ENCODE measurements at regions not wholly inside any gene's neighbourhood (a gene's known extent, or its start where the extent isn't known, plus 50 kb on each side); places are given as distances from the start of the nearest gene placed in this dataset.

GRCh38 chr4:53734584-53735353 lies 143.5 kb upstream of the LNX1 start:
- no peaks in the 10 kb centered on the region for H3K36me3 ChIP-seq (ENCODE audit: low read depth, low read length)
- no peaks in the 10 kb centered on the region for H4K20me1 ChIP-seq (ENCODE audit: low read length)
- H3K27me3 ChIP-seq (ENCODE audit: low read length), result no peaks in the 10 kb centered on the region
- no peaks in the 10 kb centered on the region for H3K9me2 ChIP-seq (replicated peaks; ENCODE audit: low read length)
- DNase-seq (peak; percentile 68), ATAC-seq (peak; percentile 87)
- CTCF ChIA-PET, result interaction anchor here (0.6 to 1.4 kb wide), 2 partner anchors 28 to 1012 kb away, joined by 3 read pairs; no protein-coding TSS in a partner anchor
- TF ChIP-seq EZH2phosphoT487 (IDR thresholded peaks at IDR 0.05; ENCODE audit: borderline replicate concordance, low read length) (no peak), CTCF (conservative IDR thresholded peaks at IDR 0.05; ENCODE audit: low read depth, low read length) (no peak), EZH2 (IDR thresholded peaks at IDR 0.05; ENCODE audit: low read length, unreplicated experiment) (no peak)
- H3K27ac ChIP-seq (ENCODE audit: low read length), result peak overlapping the region; percentile 81
- peaks cover 16% of the 10 kb centered on the region for H3K4me1 ChIP-seq (ENCODE audit: insufficient read depth, low read length)
- no TSS peak for BruUV-seq (replicated peaks)
- peak overlapping the region; percentile 18; the same call in 1 of the 2 replicates for H2AFZ ChIP-seq (ENCODE audit: low read length)
- H3K79me2 ChIP-seq (ENCODE audit: low read length), result no peaks in the 10 kb centered on the region
- H3K4me2 ChIP-seq (ENCODE audit: low read length), result peak overlapping the region; percentile 63
- no peaks in the 10 kb centered on the region for H3F3A ChIP-seq (ENCODE audit: low read length, unreplicated experiment)
- peak overlapping the region; percentile 29 for H3K9ac ChIP-seq (ENCODE audit: low read length)
- intact Hi-C loops (cut with micrococcal nuclease), result loop anchor here (2.0 kb wide), 1 partner anchor 46 kb away; no protein-coding TSS in a partner anchor
- no peaks in the 10 kb centered on the region for H3K9me3 ChIP-seq (ENCODE audit: low read length)
- POLR2A ChIA-PET (ENCODE audit: unreplicated experiment), result no interaction called here
- H3K4me3 ChIP-seq (ENCODE audit: low read length), result peak overlapping the region; percentile 8; the same call in 1 of the 2 replicates

GRCh38 chr4:53734182-53734581 lies 142.9 kb upstream of the LNX1 start:
- peak overlapping the region; percentile 29 for H3K9ac ChIP-seq (ENCODE audit: low read length)
- H2AFZ ChIP-seq (ENCODE audit: low read length), result peak overlapping the region; percentile 18; the same call in 1 of the 2 replicates
- ATAC-seq, result no peak; the same call in 1 of the 2 replicates
- H3K4me3 ChIP-seq (ENCODE audit: low read length), result peak overlapping the region; percentile 8; the same call in 1 of the 2 replicates
- no peaks in the 10 kb centered on the region for H3K9me2 ChIP-seq (replicated peaks; ENCODE audit: low read length)
- peaks cover 16% of the 10 kb centered on the region for H3K4me1 ChIP-seq (ENCODE audit: insufficient read depth, low read length)
- no peaks in the 10 kb centered on the region for H3K27me3 ChIP-seq (ENCODE audit: low read length)
- no peaks in the 10 kb centered on the region for H3K79me2 ChIP-seq (ENCODE audit: low read length)
- no peaks in the 10 kb centered on the region for H3K36me3 ChIP-seq (ENCODE audit: low read depth, low read length)
- POLR2A ChIA-PET (ENCODE audit: unreplicated experiment), result no interaction called here
- CTCF ChIA-PET, result interaction anchor here (0.6 to 1.4 kb wide), 2 partner anchors 28 to 1012 kb away, joined by 3 read pairs; no protein-coding TSS in a partner anchor
- H3F3A ChIP-seq (ENCODE audit: low read length, unreplicated experiment), result no peaks in the 10 kb centered on the region
- H3K9me3 ChIP-seq (ENCODE audit: low read length), result no peaks in the 10 kb centered on the region
- no TSS peak for BruUV-seq (replicated peaks)
- intact Hi-C loops (cut with micrococcal nuclease), result loop anchor here (2.0 kb wide), 1 partner anchor 47 kb away; no protein-coding TSS in a partner anchor
- no peaks in the 10 kb centered on the region for H4K20me1 ChIP-seq (ENCODE audit: low read length)
- TF ChIP-seq CTCF (conservative IDR thresholded peaks at IDR 0.05; ENCODE audit: low read depth, low read length) (no peak), EZH2 (IDR thresholded peaks at IDR 0.05; ENCODE audit: low read length, unreplicated experiment) (no peak), EZH2phosphoT487 (IDR thresholded peaks at IDR 0.05; ENCODE audit: borderline replicate concordance, low read length) (no peak)
- peak overlapping the region; percentile 63 for H3K4me2 ChIP-seq (ENCODE audit: low read length)
- no peak for DNase-seq
- H3K27ac ChIP-seq (ENCODE audit: low read length), result peak overlapping the region; percentile 81

- Histone ChIP-seq H3K4me1 (ENCODE audit: insufficient read depth, low read length) (peaks cover 16% of the 10 kb centered on the region), H2AFZ (ENCODE audit: low read length) (no peak overlapping the region), H3K4me2 (ENCODE audit: low read length) (no peak overlapping the region), H3K9ac (ENCODE audit: low read length) (no peak overlapping the region), H3K9me3 (ENCODE audit: low read length) (no peaks in the 10 kb centered on the region), H3K4me3 (ENCODE audit: low read length) (no peak overlapping the region), H3K36me3 (ENCODE audit: low read depth, low read length) (no peaks in the 10 kb centered on the region), H3K79me2 (ENCODE audit: low read length) (no peaks in the 10 kb centered on the region), H3K9me2 (replicated peaks; ENCODE audit: low read length) (no peaks in the 10 kb centered on the region), H3K27me3 (ENCODE audit: low read length) (no peaks in the 10 kb centered on the region), H4K20me1 (ENCODE audit: low read length) (no peaks in the 10 kb centered on the region), H3K27ac (ENCODE audit: low read length) (no peak overlapping the region), H3F3A (ENCODE audit: low read length, unreplicated experiment) (no peaks in the 10 kb centered on the region)
- no peak for DNase-seq
- no TSS peak for BruUV-seq (replicated peaks)
- TF ChIP-seq CTCF (conservative IDR thresholded peaks at IDR 0.05; ENCODE audit: low read depth, low read length) (no peak), EZH2 (IDR thresholded peaks at IDR 0.05; ENCODE audit: low read length, unreplicated experiment) (no peak), EZH2phosphoT487 (IDR thresholded peaks at IDR 0.05; ENCODE audit: borderline replicate concordance, low read length) (no peak)
- ChIA-PET CTCF (no interaction called here), POLR2A (ENCODE audit: unreplicated experiment) (no interaction called here)
- intact Hi-C loops (cut with micrococcal nuclease), result no loop called here
- ATAC-seq, result no peak
Observed at GRCh38 chr4:53732661-53733060, 141.4 kb upstream of the LNX1 start.
